HG02870 (cell line): ENCODE measurements at regions not wholly inside any gene's neighbourhood (a gene's known extent, or its start where the extent isn't known, plus 50 kb on each side); places are given as distances from the start of the nearest gene placed in this dataset.
A peak's percentile ranks its signal among the peaks of the same experiment; 100 is the strongest.

Source experiments
- ATAC-seq: cut with Tn5 transposase; IDR thresholded peaks from one replicate; pipeline ENCODE4 v1.9.1; 2021; ENCODE audit warnings: mild to moderate bottlenecking, moderate library complexity; ENCODE audit not compliant: unreplicated experiment

DNA sequence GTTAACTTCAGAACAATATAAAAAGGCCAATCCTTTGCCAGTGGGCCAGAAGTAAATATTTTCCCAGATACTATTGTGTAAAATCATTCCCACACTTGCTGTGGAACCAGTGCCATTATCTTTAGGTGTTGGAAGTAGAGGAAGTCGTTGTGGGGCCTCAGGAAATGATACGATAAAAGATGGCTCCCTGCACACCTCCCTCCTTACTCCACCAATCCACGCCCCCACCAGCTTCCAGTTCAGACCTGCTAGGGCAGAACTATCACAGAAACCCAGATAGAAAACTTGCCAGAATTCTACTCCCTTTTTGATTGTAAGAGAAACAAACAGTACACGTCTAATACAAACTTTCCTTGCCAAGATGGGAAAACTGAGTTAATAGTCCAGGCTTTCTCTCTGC is 173.0 kb upstream of the FMN2 start:
- no peak for ATAC-seq

DNA sequence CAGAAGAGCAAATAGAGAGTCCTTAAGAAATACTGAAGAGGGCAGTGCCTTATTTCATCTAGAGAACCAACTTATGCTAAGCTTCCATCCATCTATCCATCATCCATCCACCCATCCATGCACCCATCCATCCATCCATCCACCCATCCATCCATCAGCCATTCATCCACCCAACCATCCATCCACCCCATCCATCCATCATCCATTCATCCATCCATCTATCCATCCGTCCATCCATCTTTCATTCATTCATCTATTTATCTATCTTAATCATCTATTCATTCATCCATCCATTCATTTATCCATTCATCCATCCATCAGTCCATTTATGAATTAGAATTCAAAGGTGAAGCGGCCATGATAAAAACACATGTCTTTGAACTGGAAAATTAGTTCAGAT is 171.5 kb upstream of the FMN2 start:
- ATAC-seq: no peak

DNA sequence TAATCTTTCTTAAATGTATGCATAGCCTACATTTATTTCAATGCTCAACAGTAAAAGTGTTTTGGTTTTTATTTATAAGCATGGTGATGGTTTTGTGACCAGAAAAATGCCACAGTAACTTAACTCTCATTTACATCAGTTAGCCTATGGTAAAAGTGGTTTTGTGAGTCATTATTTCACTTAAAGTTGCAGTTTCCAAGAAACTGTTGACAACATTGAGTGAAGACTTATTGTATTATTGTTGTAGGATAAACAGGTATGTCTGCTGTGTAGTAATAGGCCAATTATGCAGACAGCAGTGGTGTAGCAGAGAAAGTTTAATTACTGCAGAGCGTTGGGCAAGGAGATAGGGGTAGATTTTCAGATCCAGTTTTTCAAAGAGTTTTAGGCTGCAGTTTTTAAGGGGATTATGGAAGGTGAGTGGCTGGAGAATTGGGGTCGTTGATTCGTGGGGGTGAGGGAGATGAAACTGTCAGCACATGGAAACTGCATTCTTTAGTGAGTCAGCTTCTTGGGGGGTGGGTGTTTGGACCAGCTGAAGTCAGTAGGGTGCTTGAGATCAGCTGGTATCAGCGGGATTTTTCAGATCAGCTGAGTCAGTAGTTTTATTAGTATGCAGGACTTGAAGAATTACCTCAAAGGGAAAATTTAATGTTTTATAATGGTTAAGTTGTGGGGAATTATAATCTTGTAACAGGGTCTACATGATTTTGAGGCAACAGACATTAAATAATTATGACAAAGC is 168.7 kb upstream of the FMN2 start:
- no peak for ATAC-seq

DNA sequence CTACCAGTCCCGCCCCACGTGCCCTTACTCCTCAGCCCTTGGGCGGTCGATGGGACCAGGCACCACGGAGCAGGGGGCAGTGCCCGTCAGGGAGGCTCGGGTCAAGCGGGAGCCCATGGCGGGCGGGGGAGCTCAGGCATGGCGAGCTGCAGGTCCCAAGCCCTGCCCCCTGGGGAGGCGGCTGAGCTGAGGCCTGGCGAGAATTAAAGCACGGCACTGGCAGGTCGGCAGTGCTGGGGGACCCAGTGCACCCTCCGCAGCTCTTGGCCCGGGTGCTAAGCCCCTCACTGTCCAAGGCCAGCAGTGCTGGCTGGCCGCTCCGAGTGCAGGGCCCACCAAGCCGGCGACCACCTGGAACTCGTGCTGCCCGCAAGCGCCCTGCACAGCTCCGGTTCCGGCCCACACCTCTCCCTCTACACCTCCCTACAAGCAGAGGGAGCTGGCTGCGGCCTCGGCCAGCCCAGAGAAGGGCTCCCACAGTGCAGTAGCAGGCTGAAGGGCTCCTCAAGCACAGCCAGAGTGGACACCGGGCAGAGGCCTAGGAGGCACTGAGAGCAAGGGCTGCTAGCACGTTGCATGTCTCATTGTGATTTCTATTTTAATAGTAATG is 166.8 kb upstream of the FMN2 start:
- no peak for ATAC-seq

DNA sequence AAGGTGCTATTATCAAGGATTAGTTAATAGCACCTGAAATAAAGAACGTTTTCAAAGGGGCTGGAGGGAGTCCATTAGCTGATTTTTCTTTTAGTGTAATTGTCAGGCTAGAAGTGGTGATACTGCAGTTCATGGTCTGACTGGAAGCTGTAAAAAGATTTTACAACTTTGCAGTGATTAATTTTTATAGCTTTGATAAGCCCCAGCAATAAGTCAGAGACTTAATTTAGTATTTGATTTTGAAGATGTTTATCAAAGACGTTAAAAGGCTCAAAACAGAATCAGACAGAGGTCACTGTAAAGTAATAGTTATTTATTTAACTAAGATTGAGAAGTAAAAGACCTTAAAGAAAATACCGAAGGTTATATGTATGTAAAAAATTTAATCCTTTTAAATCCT is 165.5 kb upstream of the FMN2 start:
- no peak for ATAC-seq

DNA sequence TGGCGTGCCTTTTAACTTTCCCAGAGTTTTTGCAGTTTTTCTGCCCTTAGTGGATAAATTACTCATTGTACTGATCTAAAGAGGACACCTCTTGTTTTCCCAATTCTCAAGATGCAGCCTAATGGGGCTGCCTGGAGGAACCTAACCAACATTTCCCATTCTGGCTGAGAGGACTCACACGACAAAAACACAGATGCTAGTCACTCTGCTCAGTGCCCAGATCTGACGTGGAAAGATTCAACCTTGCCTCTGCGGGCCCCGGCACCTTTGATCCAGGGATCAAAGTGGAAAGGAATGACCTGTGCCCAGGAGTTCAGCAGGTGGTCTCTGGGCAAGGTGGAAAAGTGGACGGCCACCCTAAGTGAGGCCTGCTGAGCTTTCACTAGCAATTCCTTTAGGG is 162.4 kb upstream of the FMN2 start:
- ATAC-seq: no peak

DNA sequence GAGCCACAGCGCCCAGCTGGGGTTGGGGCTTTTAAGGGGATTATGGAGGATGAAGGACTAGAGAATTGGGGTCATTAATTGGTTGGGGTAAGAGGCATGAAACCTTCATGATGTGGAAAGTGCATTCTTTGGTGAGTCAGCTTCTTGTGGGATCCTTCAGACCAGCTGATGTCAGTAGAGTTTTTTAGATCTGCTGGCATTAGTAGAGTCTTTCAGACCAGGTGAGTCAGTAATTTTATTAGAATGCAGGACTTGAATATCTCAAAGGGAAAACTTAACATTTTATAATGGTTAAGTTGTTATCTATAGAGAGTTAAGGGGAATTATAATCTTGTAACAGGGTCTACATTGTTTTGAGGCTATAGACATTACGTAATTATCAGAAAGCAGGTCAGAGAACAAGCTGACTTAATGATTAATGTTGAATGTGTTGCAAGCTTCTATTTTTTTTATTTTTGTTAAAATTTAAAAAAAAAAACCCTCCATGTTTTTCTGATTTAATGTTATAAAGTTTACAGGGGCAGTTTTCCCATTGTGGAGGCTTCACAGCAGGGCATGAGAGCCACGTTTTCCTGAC is 160.9 kb upstream of the FMN2 start:
- ATAC-seq: no peak

DNA sequence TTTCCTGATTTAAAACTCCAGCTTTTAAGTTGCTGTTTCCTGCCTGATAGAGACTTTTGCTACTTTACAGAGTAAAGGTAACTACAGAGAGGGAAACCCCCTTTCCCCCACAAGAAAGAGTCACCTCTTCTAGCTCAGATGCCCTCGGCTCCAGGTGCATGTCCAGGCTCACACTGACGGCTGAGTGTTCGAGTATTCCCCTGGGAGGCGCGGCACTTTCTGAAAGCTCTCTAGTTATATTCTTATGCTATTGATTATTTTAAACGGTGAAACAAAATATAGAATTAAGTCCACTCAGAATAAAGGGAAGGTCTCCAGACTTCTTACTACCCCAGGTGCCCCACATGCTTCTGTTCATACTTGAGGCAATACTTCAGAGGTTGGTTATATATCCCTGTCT is 160.3 kb upstream of the FMN2 start:
- ATAC-seq: no peak

DNA sequence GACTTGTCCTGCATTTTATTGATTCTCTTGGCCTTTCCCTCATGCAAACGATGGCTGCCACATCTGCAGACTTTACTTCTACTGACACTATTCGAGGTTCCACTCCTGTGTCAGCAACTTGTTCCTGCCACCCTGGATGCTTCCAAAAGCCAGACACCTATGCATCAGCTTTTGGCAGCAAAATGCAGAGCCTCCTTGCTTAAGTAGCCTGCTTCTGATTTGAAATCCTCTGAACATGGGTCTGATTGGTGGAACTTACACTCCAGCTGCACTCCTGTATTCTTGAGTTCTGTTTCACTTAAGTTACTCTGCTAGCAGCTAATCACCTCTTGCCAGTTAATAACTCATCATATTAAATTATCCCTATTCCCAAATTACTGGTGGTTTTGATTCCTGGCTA is 152.1 kb upstream of the FMN2 start:
- ATAC-seq: no peak

DNA sequence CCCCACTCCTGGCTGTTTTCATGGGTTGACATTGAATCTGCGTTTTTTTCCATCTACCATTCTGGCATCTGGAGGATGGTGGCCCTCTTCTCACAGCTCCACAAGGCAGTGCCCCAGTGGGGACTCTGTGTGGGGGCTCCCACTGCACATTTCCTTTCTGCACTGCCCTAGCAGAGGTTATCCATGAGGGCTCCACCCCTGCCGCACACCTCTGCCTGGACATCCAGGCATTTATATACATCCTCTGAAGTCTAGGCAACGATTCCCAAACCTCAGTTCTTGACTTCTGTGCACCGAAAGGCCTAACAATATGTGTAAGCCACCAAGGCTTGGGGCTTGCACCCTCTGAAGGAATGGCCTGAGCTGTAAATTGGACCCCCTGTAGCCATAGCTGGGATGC is 147.9 kb upstream of the FMN2 start:
- no peak for ATAC-seq

DNA sequence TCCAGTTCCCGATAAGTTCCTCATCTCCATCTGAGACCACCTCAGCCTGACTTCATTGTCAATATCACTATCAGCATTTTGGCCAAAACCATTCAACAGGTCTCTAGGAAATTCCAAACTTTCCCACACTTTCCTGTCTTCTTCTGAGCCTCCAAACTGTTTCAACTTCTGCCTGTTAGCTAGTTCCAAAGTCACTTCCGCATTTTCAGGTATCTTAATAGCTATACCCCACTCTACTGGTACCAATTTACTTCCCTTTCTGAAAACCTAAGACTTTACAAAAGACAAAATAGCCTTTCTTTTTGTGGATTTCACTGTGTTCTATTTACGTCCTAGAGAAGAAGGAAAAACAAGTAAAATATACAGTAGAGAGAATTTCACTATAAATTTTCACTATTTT is 147.0 kb upstream of the FMN2 start:
- ATAC-seq: no peak

DNA sequence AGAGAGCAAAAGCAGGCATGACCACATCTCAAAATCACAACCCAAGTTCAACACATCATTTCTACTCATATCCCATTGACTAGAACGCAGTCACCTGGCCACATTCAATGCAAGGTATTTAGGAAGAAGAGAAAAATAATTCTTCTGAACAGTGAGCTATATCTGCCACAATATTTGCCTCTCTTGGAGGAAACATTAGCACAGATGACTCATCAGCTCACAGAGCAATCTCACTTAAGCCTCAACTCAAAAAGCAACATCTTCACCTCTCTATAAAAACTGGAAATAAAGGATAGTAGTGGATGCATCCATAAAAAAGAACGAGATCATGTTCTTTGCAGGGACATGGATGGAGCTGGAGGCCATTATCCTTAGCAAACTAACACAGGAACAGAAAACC is 143.9 kb upstream of the FMN2 start:
- ATAC-seq: no peak

DNA sequence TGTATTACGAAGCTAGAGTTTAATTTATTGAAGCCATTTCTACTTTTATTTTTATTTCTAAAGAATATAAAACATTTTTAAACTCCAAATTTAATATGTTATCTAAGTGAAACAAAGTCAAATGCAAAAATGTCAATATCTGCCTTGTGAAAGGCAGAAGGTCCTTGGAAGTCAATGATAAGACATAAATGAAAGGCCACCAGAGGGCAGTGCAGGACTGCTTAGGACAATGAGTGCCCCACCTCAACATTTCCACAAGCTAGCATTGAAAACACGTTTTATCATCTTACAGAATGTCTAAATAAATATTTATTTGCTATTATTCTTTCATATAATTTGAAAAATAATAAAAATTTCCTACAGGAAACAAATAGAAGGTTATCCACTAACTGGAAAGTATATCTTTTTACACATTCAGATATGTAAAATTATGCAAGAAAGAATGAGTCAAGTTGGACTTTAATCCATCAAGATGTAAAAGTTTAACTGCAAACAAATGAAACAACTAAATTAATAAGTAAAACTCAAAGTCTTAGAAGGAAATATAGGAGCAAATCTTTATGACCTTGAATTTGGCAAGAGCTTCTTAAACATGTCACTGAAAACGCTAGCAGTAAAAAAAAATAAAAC is 140.1 kb upstream of the FMN2 start:
- ATAC-seq: peak; percentile 71

DNA sequence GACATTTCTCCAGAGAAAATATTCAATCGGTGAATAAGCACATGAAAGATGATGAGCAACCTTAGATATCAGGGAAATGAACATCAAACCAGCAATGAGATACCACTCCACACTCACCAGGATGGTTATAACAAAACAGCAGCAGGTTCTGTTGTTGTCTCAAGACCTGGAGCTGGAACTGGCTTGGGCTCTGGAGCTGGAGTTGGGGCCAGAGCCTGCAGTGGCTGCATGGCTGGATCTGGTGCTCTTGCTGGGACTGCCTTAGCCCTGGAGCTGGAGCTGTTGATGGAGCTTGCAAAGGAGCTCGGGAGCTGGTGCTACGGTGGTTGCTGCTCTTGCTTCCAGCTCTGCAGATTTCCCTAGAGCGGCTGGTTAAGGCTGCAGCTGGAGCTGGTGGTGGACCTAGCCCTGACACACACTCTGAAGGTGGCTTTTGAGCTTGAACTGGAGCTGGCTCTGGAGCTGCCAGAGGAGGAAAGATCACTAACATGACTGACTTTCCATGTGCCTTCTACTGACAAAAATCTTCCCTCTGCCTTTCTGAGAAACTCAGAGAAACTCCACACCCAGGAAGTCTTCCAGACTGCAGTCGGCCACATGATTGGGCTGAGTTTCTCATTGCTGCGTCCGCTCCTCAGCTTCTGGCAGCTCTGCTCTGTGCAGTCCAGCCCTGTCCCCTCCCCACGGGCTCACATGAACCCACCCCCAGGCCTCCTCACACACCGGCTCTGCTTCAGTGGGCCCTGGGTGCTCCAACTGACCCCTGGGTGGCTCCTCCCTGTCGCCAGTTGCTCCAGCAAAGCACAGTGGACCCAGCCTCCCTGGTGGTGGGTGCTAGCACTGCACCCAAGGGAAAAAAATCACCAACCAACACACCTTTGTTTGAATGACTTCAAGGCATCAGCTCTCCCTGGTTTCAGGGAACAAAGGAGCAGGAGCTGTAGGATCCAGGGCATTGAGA is 139.1 kb upstream of the FMN2 start:
- ATAC-seq: peak; percentile 39

DNA sequence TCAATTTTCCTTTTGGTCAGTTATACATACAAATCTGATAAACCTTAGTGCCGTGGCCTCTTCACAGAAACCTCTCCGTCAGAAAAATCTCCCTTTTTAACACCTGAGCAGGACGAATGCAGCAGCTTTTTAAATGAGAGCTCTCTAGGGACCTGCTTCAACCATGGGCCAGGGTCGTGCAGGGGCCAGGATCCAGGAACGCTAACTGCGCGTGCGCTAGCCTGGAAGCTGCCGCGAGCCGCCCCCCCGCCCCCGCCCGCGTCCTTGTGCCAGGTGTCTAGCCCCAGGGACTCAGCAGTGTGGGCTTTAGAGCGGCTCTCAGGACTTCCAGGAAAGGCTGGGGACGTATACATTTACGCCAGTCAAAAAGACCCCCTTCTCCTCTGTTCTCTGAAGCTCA is 136.8 kb upstream of the FMN2 start:
- ATAC-seq: no peak

DNA sequence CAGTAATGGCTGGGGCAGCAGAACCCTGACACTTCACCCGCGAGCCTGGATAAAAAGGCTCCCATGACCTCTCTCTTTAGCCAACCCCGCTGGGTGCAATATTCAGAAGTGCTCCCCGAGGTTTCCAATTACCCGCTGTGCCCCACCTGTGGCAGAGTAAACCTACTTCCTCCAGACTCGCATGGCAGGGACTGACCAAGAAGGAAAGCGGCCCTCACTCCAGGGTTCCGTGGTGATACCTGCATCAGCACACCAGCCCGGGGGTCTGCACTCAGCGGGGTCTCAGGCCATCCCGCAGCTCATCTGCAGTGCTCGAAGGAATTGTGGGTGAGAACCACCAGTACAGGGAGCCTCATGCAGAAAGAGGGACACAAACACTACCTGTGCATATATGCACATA is 136.3 kb upstream of the FMN2 start:
- no peak for ATAC-seq

DNA sequence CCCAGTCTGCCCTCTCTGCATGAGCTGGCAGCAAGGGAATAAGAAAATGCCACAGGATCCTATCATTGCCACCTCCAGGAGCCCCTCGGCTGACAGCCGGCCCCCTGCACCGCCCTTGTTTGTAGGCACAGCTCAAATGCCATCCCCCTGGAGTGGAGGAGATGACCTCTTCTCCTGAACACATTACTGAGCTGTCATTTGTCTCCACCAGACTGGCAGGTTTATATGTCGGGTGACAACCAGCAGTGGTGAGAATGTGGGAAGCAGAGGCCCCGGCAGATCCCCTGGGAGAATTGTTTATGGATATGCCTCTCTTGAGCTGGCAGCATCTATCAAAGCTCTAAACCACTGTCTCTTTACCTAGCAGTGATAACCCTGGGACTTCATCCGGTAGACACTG is 135.4 kb upstream of the FMN2 start:
- ATAC-seq: no peak

DNA sequence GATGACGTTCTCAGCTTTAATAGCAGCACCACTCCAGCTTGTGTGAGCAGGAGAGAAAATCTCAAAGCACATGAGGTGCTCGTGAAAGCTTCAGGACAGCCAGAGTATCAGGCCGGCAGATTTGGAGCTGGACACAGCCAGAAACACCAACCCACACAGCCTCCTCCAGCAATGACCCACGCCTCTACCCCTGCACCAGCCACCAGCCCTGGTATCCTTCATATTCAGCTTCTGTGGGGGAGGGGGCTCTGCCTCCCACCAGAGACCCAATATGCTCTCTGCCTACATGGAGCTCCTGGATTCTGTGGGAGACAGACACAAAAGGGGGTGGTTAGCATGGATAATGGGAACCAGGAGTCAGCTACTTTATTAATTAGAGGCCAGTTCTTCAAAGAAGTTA is 133.6 kb upstream of the FMN2 start:
- no peak for ATAC-seq

DNA sequence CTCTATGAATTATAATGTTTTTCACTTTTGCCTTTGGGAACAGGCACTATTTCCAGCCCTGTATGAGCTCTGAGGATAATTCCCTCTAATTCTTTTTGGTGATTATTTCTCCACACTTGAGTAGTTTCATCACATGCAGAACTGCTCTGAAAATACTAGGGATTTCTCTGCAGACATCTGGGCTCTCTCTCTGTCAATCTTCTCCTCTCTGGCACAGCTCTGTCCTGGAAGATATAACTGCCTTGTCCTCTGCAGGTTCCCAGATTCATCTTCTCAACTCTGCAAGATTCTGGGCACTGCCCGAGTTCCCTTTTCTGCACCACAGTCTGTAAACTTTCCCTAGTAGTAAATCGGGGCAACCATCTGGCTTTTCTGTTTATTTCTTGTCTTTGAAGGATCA is 131.3 kb upstream of the FMN2 start:
- no peak for ATAC-seq

DNA sequence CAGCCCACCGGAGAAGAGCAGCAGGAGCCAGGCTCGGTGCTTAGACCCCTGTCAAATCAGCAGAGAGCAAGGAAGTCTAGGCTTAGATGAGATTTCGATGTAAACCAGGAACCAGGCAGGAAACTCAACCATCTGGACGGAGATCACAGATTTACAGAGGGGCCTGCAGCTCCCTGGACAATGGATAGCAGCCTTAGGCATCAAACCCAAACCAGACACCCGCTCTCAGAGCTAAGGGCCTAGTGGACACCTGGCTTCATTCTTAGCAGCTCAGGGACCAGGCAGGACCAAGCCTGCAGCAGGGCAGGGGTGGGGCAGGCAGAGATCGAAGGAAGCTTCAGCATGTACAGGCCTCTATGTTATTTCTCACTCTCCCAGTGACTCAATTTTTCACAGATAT is 127.8 kb upstream of the FMN2 start:
- no peak for ATAC-seq
